GM13977 (cell line): ENCODE measurements at regions not wholly inside any gene's neighbourhood (a gene's known extent, or its start where the extent isn't known, plus 50 kb on each side); places are given as distances from the start of the nearest gene placed in this dataset.

Experiments used
- DNase-seq: peaks from one replicate; pipeline ENCODE4 v3.0.0; 2012; ENCODE audit warnings: low spot score
- in situ Hi-C: fragments of 300-500 bp; cut with MboI; formaldehyde crosslinking; loops from one replicate; pipeline ENCODE4 v1.12.0; 2022; ENCODE audit warnings: low sequenced_read_pairs, low pct_unique_long_range_greater_than_20kb, mixed read lengths, inconsistent platforms; ENCODE audit not compliant: unreplicated experiment
- TF ChIP-seq, protein P1 (sequence below): IDR thresholded peaks from 2 replicates; pipeline ENCODE4 v1.5.1; 2012; ENCODE audit warnings: mild to moderate bottlenecking, control low read depth; ENCODE audit not compliant: insufficient read depth; ENCODE audit errors: extremely low read depth, missing control alignments

GRCh38 chr3:150307311-150308036, 100.6 kb upstream of the TSC22D2 start:
- in situ Hi-C loops = no loop called here

GRCh38 chr3:150306906-150307305, 101.2 kb upstream of the TSC22D2 start:
- no peak for DNase-seq
- in situ Hi-C loops = no loop called here
- TF ChIP-seq, protein P1, sequence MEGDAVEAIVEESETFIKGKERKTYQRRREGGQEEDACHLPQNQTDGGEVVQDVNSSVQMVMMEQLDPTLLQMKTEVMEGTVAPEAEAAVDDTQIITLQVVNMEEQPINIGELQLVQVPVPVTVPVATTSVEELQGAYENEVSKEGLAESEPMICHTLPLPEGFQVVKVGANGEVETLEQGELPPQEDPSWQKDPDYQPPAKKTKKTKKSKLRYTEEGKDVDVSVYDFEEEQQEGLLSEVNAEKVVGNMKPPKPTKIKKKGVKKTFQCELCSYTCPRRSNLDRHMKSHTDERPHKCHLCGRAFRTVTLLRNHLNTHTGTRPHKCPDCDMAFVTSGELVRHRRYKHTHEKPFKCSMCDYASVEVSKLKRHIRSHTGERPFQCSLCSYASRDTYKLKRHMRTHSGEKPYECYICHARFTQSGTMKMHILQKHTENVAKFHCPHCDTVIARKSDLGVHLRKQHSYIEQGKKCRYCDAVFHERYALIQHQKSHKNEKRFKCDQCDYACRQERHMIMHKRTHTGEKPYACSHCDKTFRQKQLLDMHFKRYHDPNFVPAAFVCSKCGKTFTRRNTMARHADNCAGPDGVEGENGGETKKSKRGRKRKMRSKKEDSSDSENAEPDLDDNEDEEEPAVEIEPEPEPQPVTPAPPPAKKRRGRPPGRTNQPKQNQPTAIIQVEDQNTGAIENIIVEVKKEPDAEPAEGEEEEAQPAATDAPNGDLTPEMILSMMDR = no peak

More at GRCh38 chr3:150307311-150308036, 100.6 kb upstream of the TSC22D2 start:
- no peak for DNase-seq
- TF ChIP-seq, protein P1 = no peak

GRCh38 chr3:150306083-150306482, 102.0 kb upstream of the TSC22D2 start:
- TF ChIP-seq, protein P1 = no peak
- in situ Hi-C loops = no loop called here
- no peak for DNase-seq

GRCh38 chr3:150303768-150304167, 104.3 kb upstream of the TSC22D2 start:
- in situ Hi-C loops = no loop called here
- no peak for DNase-seq

DNA sequence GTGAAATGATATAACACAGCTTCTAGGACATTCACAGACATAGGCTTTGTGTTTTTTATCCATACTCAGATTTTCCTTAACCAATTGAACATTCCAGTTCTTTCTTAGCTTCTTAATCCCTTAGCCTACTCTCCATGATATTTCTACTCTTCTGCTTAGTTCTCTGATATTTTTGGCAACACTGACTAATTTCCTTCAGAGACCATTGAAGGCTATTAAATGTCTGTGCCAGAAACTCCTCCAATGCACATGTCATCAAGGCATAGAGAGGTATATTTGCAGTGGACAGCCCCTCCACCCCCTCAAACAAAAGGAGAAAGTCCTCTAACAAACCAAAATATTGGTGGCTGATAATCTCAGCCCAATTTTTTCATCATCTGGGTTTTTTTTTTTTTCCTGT, 105.9 kb upstream of the TSC22D2 start:
- TF ChIP-seq, protein P1 = no peak
- DNase-seq = no peak
- in situ Hi-C loops = no loop called here

More at GRCh38 chr3:150303768-150304167, 104.3 kb upstream of the TSC22D2 start:
- TF ChIP-seq, protein P1 = peak; percentile 24

- in situ Hi-C loops = no loop called here
- no peak for DNase-seq
- TF ChIP-seq, protein P1 = no peak
Observed at GRCh38 chr3:150300852-150301517, 107.1 kb upstream of the TSC22D2 start.
